NCI-H524 (cell line): ENCODE measurements at regions not wholly inside any gene's neighbourhood (a gene's known extent, or its start where the extent isn't known, plus 50 kb on each side); places are given as distances from the start of the nearest gene placed in this dataset.

Source experiments
- DNase-seq, 2 experiments: peaks; one replicate each; lab custom pipeline; 2025; lab: John Stamatoyannopoulos, UW

DNA sequence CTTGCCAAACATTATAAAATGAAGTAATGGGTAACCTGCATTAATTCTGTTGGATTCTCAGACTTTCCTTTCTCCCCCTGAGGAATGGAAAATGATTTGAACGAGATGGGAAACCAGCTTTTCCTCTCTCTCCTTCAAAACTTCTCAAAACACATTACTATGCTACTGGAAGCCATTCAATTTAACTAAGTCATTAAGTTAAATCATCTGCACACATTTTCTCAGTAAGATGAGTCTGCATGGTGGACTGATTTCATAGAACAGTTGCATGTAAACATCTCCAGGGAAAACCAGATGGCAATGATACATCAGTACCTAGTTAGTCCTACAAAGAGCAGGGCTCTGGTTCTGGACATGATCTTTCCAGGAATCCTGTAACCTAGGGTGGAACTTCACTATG lies 59.9 kb downstream of the BMP4 start:
- DNase-seq, result no peak

- DNase-seq, result no peak
Observed at GRCh38 chr14:53894456-53894855, 62.2 kb downstream of the BMP4 start.

DNA sequence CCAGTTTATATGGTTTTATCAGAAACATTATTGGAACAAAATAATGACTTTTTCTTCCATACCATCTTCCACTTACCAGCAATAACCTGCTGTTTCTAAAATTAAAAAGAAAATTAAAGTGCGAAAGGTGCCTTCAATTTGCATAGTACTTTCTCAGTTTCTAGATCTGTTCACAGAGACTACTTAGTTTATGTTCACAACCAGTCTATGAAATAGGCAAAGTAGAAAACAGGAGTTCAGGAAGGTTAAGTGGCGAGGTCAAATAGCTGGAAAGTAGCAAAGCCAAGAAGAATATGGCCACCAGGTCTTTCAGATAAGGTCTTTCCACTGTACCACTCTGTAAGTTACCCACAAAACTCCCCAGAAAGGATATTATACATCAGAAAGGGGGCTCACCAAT lies 63.3 kb downstream of the BMP4 start:
- no peak for DNase-seq

DNA sequence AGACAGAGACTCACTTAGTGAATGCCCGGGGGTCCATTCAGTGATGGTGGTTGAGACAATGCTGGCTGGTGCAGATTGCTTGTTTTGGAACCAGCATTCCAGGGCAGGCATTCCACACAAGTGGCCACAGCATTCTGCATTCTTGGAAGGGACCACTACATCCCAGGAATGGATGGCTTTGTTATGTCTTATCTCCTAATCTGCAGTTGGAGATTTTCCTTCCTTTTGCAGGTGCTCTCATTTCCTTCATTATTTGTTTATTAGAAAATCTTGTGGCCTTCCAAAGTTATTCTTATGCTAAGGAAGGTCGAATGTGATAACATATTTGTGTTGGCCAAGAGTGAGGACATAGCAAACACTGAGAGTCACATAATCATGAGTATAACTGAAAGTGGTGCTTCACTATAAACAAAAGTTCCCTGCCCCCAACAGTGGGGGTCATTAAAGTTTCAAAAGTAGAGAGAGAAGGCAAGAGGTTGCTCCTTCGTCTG lies 66.0 kb downstream of the BMP4 start:
- no peak for DNase-seq

- DNase-seq, result no peak
Observed at GRCh38 chr14:53888535-53889386, 67.9 kb downstream of the BMP4 start.

DNA sequence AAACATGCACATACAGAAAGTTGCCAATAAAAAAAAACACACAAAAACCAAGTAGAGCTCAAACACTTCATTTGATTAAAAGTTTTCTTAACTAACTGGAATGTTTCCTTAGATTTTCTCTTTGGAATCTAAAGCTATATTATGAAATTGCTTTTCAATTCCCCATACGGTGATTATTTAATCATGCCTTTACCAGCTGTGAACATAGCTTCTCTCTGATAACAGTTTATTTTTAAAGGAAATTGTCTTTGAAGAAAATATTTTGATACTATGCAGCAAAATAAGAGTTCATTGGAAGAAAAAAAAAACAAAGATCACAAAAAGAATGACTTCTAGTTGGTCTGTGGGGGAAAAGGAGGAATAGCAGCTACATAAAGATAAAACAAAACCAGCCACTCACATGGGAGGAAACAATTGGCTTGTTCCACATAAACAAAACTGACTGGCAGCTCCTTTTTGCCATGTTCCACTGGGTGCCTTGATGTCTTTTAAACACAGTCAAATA lies 71.4 kb downstream of the BMP4 start:
- DNase-seq, result no peak

DNA sequence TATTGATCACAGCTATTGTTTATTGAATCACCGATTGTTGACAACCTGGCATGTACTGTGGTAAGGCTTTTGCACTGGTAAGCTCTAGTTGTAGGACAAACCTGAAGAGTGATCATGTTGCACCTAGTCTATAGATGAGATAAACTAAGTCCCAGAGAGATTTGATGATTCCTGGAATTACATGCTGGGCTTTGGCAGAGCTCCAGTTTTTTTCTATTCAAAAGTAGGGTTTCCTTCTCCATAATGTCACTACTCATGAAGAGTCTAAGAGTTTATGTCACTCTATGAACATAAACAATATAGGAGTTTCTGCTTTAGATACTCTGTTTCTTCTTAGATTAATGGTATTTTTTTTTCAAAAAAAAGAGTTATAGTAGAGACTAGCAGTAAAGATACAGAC lies 72.0 kb downstream of the BMP4 start:
- no peak for DNase-seq

- DNase-seq, result no peak
Observed at GRCh38 chr14:53883739-53884138, 72.9 kb downstream of the BMP4 start.

DNA sequence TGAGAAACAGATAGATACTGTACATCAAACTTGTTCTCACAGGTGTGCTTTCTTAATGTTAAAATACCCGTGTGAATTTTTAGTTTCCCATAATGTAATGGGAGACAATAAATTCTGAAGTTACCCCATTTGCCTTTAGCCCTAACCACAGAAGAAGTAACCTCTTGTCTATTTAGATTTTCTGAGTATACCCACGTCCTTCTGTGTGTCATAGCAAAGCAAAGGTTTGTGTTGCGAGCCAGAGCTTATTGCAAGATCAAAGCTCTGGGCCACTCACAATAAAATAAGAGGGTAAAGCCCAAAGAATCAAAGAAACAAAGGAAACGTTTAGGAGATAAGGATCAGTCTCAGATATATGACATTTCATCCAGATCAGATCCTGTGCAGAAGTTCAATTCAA lies 73.9 kb downstream of the BMP4 start:
- no peak for DNase-seq

GRCh38 chr14:53881921-53882320 lies 74.7 kb downstream of the BMP4 start:
- no peak for DNase-seq

DNA sequence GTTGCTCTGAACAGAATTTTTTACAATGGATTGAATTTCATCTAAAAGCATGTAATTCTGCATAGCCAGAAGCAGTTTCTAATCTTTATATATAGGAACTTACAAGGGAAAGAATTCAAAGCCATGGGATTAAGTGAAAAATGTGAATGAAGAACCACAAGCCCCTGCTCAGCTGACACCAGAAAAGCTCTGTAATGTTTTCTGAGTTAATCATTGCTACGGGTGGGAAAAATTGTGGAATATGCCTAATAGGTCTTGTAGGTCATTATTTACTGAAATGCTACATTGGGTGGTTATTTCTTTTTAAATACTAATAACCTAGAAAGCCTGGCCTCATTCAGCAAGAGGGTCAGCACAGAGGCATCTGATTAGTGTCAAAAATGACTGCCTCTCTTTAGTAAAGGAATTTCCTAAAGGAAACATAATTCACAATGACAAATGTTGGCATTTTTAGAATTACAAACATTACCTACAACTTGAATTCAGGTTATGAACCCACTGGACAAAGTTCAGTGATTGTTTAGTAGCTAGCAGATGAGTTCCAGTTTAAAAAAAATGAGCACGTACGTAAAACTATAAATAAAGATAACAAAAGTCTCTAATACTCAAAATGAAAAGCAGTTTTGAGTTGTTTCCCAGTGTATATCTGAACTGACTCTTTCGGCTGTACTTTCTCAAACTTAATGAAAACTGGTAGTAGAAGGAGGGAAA lies 75.3 kb downstream of the BMP4 start:
- DNase-seq, result no peak

GRCh38 chr14:53880761-53881160 lies 75.9 kb downstream of the BMP4 start:
- DNase-seq, result no peak

DNA sequence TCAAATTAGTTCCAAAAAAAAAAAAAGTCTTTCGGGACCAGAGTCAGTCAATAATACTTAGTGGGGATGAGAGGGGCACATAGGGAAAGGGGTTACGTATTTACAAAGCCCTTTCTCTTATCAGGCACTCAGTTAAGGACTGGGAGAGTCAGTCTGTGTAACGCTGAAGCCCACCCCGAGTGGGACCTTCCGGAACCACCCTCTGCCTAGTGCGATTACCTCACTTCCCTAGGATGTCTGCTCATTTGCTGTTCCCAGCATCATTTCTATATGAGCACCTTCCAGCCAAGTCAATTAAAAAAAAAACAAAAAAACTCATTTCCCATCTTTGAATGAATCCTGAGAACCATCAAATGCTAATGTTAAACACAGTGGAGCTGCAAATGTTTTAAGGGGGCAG lies 76.9 kb downstream of the BMP4 start:
- DNase-seq, result no peak

GRCh38 chr14:53879022-53879686 lies 77.5 kb downstream of the BMP4 start:
- no peak for DNase-seq

DNA sequence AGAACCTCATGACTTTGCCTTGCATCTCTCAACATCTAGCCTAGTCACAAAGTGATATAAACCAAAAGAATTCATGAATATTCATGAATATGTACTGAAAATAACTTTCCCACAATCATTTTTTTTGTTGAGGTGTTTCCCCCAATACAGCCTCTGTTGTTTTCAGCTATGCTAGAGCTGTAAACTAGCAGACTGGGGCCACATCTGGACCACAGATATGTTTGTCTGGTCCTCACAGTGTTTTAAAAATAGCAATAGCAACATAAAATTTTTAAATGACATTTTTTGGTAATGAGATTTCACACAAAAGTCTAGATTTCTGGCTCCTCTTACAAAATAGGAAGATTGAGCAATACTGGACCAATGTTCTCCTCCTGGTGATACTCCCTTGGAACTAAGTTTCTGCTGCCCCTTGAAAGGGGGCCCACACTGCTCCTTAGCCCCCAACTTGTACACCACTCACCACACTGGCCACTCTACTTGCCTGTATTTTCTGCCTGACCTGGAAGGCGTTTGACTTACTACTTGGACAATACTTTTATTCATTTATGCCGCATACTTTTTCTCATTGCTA lies 81.2 kb downstream of the BMP4 start:
- DNase-seq, result no peak

- no peak for DNase-seq
Observed at GRCh38 chr14:53874704-53875103, 81.9 kb downstream of the BMP4 start.

- no peak for DNase-seq
Observed at GRCh38 chr14:53872681-53873089, 83.9 kb downstream of the BMP4 start.

GRCh38 chr14:53871951-53872350 lies 84.7 kb downstream of the BMP4 start:
- no peak for DNase-seq

DNA sequence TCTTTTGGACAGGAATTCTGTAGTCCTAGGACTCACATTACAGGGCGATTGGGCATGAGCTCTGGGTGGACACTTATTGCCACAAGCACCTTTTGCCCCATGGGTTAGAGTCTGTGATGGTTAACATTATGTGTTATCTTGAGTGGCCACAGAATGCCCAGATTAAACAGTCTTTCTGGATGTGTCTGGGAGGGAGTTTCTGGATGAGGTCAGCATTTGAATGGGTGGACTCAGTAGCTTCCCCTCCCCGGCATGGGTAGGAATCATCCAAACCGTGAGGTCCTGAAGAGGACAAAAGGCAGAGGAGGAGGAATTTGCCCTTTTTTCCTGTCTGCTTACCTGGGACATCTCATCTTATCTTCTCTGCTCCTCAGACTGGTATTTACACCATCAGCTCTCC lies 85.6 kb downstream of the BMP4 start:
- DNase-seq, result no peak

DNA sequence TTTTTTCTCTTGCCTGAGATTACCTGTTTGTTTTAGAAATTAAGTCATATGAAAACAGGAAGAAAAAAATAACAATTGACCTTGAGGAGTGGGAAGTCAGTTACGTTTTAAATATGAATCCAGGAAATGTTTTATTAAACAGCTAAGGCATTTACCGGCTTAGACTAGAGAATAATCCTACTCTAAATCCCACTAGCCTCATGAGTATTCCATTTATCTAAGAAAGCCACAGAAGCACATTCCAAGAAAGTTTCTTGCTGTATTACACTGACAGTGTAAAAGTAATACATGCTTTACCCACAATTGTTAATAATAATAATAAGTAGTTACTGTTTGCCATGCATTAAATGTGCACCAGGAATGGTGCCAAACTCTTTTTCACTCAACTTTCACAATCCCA lies 90.9 kb downstream of the BMP4 start:
- DNase-seq, result no peak

DNA sequence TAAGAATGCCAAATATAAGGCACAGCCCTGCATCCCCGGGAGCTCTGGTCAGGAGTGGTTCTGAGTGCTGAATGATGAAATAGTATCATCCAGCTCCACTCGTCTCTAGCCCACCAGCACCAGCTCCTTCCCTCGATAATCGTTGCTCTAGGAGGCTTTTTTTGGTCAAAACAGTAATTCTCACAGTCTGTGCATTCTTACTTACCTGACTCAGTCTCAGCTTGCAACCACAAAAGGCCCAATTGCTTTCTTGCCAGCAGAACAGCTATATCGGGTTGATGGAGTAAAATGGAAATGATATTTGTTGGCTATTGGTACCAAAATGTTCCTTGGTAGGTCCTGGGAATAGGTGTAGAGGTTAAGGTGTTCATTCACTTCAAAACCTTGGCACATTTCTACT lies 94.8 kb downstream of the BMP4 start:
- no peak for DNase-seq

DNA sequence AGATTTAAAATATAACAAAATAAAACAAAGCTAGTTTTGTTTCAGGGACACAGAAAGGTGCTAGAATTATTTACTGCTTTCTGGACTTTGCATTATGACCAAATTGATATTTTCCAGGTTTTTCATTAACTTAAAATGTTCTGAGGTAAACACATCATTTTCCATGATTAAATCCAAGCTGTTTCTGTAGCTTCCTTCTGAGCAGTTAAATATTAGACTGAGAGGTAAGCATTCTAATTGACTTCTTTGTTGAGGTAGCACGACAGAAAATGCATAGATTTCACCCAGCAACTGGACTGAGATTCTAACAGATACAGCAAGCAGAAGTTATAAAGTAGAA lies 98.3 kb downstream of the BMP4 start:
- DNase-seq, result no peak
